ENCODE measurements at regions not wholly inside any gene's neighbourhood (a gene's known extent, or its start where the extent isn't known, plus 50 kb on each side); places are given as distances from the start of the nearest gene placed in this dataset.

GRCh38 chr3:117261983-117262421 is 552.4 kb downstream of the TUSC7 start:
- H3K4me3 ChIP-seq (ENCODE audit: low read depth, low read length) = no peak overlapping the region
- TF ChIP-seq CTCF (IDR thresholded peaks at IDR 0.05; ENCODE audit: low read depth, low read length) = no peak

DNA sequence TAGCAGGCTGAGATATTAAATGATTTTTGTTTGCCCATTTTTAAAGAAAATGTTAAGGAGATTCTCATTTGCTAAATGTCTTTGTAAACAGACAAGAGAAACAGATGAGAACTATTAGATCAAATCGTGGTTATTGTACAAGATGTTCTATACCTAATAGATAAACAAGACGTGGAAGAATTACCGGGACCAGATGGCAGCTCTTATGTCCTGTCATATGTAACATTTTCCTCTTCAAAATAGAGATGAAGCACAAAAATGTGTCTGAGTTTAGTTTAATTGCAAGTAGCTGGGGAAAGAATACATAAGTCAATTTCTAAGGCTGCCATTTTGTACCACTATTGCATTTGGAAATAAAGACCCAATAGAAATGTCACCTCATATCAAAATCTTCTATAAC is 553.7 kb downstream of the TUSC7 start:
- TF ChIP-seq CTCF (IDR thresholded peaks at IDR 0.05; ENCODE audit: low read depth, low read length) = no peak
- H3K4me3 ChIP-seq (ENCODE audit: low read depth, low read length) = no peak overlapping the region

DNA sequence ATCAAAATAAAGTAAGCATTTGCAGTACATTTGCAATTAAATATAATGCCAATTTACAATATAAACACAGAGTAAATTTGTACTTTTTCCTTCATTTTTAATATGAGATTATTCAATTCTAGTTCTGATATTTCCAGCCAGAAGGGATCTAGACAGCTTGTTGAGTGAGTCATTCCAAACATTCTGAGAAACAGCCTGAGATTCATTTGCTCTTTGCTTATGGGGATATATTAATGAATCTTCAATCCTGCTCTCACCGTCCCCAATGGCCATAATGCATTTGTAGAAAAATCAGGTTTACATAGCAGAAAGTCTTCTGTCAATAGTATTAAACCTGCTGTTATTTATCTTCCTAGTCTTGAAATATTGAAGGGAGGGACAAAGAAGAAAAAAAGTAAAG is 554.2 kb downstream of the TUSC7 start:
- H3K4me3 ChIP-seq (ENCODE audit: low read depth, low read length) = no peak overlapping the region
- no peak for TF ChIP-seq CTCF (IDR thresholded peaks at IDR 0.05; ENCODE audit: low read depth, low read length)

GRCh38 chr3:117264204-117264994 is 554.8 kb downstream of the TUSC7 start:
- no peak for TF ChIP-seq CTCF (IDR thresholded peaks at IDR 0.05; ENCODE audit: low read depth, low read length)
- no peak overlapping the region for H3K4me3 ChIP-seq (ENCODE audit: low read depth, low read length)

- no peak for TF ChIP-seq CTCF (IDR thresholded peaks at IDR 0.05; ENCODE audit: low read depth, low read length)
- H3K4me3 ChIP-seq (ENCODE audit: low read depth, low read length) = no peak overlapping the region
These were observed 557.2 kb downstream of the TUSC7 start for GRCh38 chr3:117266806-117267205.

- TF ChIP-seq CTCF (IDR thresholded peaks at IDR 0.05; ENCODE audit: low read depth, low read length) = no peak
- no peak overlapping the region for H3K4me3 ChIP-seq (ENCODE audit: low read depth, low read length)
These were observed 558.7 kb downstream of the TUSC7 start for GRCh38 chr3:117268318-117268717.

DNA sequence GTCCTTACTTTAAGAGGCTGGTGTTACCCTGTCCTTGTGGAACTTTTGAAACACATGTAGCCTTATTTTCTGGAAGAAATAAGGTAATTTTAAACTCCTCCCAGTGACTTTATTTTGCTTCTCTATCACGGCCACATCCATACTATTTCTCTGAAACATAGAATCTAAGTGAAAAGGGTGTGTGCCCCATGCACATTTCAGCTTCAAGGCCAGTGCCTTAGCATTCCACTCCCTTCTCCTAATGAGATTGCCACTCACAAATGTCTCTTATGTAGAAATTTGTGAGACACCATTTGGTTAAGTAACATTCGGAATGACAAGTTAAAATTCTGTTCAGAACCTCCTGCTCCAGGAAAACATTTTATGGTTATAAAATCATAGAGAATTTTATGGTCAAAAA is 562.7 kb downstream of the TUSC7 start:
- H3K4me3 ChIP-seq (ENCODE audit: low read depth, low read length) = no peak overlapping the region
- TF ChIP-seq CTCF (IDR thresholded peaks at IDR 0.05; ENCODE audit: low read depth, low read length) = no peak

Data from WI38 (cell line).